Upper lobe of right lung (tissue), 1 donor: ENCODE measurements at regions not wholly inside any gene's neighbourhood (a gene's known extent, or its start where the extent isn't known, plus 50 kb on each side); places are given as distances from the start of the nearest gene placed in this dataset.
A peak's percentile ranks its signal among the peaks of the same experiment; 100 is the strongest.

Experiments
- ATAC-seq: fragments of 200-7000 bp; cut with Tn5 transposase; one replicate; pipeline ENCODE4 v1.9.1; 2020; ENCODE audit warnings: mild to moderate bottlenecking, moderate library complexity
- DNase-seq: peaks from one replicate; pipeline ENCODE4 v3.0.0-alpha.2; 2020
- H3K27ac ChIP-seq: fragments of 200-600 bp; one replicate; pipeline ENCODE4 v1.8.0; 2022
- H3K27me3 ChIP-seq: fragments of 200-600 bp; one replicate; pipeline ENCODE4 v1.8.0; 2022; ENCODE audit warnings: mild to moderate bottlenecking
- H3K36me3 ChIP-seq: fragments of 200-600 bp; one replicate; pipeline ENCODE4 v1.8.0; 2022
- H3K4me1 ChIP-seq: fragments of 200-600 bp; one replicate; pipeline ENCODE4 v1.8.0; 2022
- H3K4me3 ChIP-seq: fragments of 200-600 bp; one replicate; pipeline ENCODE4 v1.8.0; 2022; ENCODE audit warnings: mild to moderate bottlenecking
- H3K9me3 ChIP-seq: fragments of 200-600 bp; one replicate; pipeline ENCODE4 v1.8.0; 2022
- intact Hi-C: fragments of 100-400 bp; cut with DNase I; formaldehyde crosslinking; loops from one replicate; pipeline ENCODE4 v1.11.0; 2022
- TF ChIP-seq, protein P1 (sequence below): fragments of 200-600 bp; IDR thresholded peaks from one replicate; pipeline ENCODE4 v1.8.0; 2022; ENCODE audit warnings: antibody characterized with exemption
- donor health status: DM: no; HTN: yes; CAD: no; lungs with severe emphysema.

DNA sequence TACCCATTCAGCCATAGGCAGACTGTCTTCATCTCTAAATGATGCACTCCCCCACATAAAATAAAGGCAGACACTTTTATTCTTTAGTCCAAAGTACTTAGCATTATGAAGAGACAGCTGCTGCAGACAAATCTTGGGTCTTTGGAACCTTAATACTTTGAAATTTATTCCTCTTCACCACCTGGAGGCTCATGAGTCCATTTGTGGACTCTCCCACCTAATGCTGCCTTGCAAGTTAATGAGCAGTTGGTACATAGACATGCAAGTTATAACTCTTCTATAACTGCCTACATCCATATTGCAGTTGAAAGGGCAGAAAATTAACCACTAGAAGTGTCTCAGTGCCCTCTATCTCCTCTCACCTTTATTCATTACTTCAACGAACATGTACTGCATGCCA is 118.6 kb upstream of the CPEB2 start:
- H3K27ac ChIP-seq = no peak overlapping the region
- ATAC-seq (no peak), DNase-seq (no peak)
- H3K36me3 ChIP-seq = no peaks in the 10 kb centered on the region
- TF ChIP-seq, protein P1, sequence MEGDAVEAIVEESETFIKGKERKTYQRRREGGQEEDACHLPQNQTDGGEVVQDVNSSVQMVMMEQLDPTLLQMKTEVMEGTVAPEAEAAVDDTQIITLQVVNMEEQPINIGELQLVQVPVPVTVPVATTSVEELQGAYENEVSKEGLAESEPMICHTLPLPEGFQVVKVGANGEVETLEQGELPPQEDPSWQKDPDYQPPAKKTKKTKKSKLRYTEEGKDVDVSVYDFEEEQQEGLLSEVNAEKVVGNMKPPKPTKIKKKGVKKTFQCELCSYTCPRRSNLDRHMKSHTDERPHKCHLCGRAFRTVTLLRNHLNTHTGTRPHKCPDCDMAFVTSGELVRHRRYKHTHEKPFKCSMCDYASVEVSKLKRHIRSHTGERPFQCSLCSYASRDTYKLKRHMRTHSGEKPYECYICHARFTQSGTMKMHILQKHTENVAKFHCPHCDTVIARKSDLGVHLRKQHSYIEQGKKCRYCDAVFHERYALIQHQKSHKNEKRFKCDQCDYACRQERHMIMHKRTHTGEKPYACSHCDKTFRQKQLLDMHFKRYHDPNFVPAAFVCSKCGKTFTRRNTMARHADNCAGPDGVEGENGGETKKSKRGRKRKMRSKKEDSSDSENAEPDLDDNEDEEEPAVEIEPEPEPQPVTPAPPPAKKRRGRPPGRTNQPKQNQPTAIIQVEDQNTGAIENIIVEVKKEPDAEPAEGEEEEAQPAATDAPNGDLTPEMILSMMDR = no peak
- H3K4me1 ChIP-seq = no peaks in the 10 kb centered on the region
- no peak overlapping the region for H3K4me3 ChIP-seq
- intact Hi-C loops = no loop called here
- H3K9me3 ChIP-seq = no peaks in the 10 kb centered on the region
- no peaks in the 10 kb centered on the region for H3K27me3 ChIP-seq

DNA sequence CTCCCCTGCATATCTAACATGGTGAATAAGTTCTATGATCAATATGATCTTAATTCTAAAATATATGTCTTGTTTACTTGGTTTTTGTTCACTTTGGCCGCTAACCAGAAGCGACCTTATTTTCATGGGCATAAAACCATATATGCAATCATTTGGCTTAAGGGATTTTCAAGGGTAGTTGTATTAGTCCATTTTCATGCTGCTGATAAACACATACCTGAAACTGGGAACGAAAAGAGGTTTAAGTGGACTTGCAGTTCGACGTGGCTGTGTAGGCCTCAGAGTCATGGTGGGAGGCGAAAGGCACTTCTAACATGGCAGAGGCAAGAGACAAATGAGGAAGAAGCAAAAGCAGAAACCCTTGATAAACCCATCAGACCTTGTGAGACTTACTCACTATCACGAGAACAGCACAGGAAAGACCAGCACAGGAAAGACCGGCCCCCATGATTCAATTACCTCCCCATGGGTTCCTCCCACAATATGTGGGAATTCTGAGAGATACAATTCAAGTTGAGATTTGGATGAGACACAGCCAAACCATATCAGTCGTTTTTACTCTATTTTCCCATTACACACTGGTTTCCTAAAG is 114.3 kb upstream of the CPEB2 start:
- no peaks in the 10 kb centered on the region for H3K9me3 ChIP-seq
- H3K4me1 ChIP-seq = no peaks in the 10 kb centered on the region
- TF ChIP-seq, protein P1 = no peak
- H3K4me3 ChIP-seq = no peak overlapping the region
- DNase-seq (no peak), ATAC-seq (peak; percentile 43)
- no peaks in the 10 kb centered on the region for H3K27me3 ChIP-seq
- intact Hi-C loops = no loop called here
- H3K36me3 ChIP-seq = no peaks in the 10 kb centered on the region
- no peak overlapping the region for H3K27ac ChIP-seq

DNA sequence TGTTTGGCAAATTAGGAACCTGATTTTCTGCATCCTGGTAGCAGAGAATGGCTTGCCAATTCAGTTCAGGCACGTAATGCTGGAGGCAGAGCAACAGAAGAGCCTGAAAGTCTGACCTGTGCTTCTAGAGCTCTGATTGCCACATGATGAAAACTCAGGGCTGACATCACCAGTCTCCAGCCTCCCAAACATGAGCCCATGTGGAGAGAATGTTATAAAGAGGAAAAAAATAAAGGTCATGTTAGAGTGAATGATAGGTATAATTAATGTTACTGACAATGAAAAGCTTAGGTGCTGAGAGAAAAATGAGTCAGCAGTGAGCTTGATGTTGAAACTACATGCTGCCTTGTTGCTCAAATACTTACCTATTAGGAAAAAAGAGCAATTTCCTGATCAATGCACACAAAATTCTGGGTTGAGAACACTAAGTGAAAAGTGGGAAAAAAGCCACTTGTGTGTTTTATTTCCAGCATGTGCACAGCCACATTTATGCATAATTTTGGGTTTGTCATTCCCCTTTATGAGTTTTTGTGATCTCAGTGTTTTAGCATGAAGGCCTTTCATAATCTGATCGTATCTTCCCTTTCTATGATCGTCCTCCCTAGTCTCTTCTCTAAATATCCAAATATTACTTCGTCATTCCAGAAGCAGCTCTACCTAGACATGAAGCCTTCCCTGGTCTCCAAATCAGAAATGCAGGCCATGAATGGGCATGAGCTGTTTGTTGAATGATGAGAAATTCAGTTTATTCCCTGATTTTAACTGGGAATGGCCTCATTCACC is 113.3 kb upstream of the CPEB2 start:
- intact Hi-C loops = no loop called here
- no peak for DNase-seq
- Histone ChIP-seq H3K9me3 (no peaks in the 10 kb centered on the region), H3K36me3 (no peaks in the 10 kb centered on the region), H3K27me3 (no peaks in the 10 kb centered on the region), H3K4me3 (no peak overlapping the region), H3K4me1 (peaks cover 6% of the 10 kb centered on the region), H3K27ac (no peak overlapping the region)
- TF ChIP-seq, protein P1 = no peak
- peak; percentile 84 for ATAC-seq

DNA sequence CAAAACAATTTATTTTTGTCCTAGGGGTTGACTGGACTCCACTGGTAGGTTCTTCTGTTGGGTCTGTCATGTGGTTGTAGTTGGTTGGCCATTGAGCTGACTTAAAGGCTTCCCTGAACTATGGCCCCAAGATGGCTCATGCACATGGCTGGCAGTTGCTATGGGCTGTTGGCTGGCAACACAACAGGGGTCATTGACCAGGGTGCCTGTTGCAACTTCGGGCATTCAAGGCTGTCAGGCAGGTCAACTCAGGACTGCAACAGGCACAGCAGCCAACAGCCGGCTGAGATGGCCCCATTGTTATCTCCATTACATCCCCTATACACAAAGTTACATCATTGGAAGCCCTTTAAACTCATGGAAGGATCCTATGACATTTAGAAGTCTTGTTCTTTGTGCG is 109.7 kb upstream of the CPEB2 start:
- TF ChIP-seq, protein P1 = no peak
- no peak for DNase-seq

DNA sequence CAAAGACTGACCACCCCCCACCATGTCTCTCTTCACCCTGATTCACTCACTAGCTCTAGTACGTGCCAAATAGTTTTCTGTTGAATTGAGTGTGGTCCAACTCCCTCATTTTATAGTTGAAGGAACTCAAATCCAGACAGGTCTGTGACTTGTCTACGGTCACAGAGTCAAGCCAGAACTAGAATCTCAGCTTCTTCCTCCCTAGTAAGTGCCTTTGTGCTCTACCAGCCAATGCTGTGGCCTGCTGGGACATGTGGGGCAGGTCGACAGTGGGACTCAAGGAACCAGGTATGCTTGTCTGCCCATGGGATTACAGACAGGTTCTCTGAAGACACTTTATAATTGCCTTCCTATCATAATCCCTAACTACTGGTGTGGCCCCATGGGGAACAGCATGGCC is 108.6 kb upstream of the CPEB2 start:
- no peak for DNase-seq

More for the DNA sequence above, 109.7 kb upstream of the CPEB2 start:
- Histone ChIP-seq H3K36me3 (no peaks in the 10 kb centered on the region), H3K27ac (no peak overlapping the region), H3K9me3 (no peaks in the 10 kb centered on the region), H3K4me3 (no peak overlapping the region), H3K27me3 (no peaks in the 10 kb centered on the region), H3K4me1 (peaks cover 6% of the 10 kb centered on the region)
- intact Hi-C loops = no loop called here
- ATAC-seq = no peak

More for the DNA sequence above, 108.6 kb upstream of the CPEB2 start:
- Histone ChIP-seq H3K4me1 (peaks cover 6% of the 10 kb centered on the region), H3K4me3 (no peak overlapping the region), H3K9me3 (no peaks in the 10 kb centered on the region), H3K36me3 (no peaks in the 10 kb centered on the region), H3K27ac (no peak overlapping the region), H3K27me3 (no peaks in the 10 kb centered on the region)
- ATAC-seq = no peak
- TF ChIP-seq, protein P1 = no peak
- intact Hi-C loops = no loop called here
